ENCODE measurements at regions not wholly inside any gene's neighbourhood (a gene's known extent, or its start where the extent isn't known, plus 50 kb on each side); places are given as distances from the start of the nearest gene placed in this dataset.

DNA sequence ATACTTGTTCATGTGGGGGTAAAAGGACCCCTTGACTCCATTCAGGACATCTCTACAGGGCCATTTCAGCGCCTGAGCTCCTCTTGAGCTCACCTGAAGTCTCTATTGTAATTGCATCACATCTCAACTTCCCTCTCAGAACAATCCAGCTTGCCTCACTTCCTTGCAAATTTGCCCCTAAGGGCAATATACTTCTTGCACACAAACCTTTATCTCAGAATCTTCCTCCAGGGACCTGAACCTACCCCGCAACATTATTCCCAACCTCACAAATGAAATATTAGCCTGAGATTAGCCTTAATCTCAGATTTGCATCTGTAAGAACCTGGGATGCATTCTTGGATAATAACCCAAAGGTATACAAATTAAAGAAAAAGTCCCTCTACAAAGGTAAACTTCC is 159.2 kb downstream of the DRD1 start:
- Histone ChIP-seq H3K27me3 (peaks cover 0 to 3% (median 0%) of the 10 kb centered on the region in 4 donors), H3K9me3 (no peaks in the 10 kb centered on the region), H3K4me3 (no peak overlapping the region), H3K4me1 (no peaks in the 10 kb centered on the region), H3K27ac (no peak overlapping the region), H3K36me3 (no peaks in the 10 kb centered on the region)
- TF ChIP-seq, protein P1, sequence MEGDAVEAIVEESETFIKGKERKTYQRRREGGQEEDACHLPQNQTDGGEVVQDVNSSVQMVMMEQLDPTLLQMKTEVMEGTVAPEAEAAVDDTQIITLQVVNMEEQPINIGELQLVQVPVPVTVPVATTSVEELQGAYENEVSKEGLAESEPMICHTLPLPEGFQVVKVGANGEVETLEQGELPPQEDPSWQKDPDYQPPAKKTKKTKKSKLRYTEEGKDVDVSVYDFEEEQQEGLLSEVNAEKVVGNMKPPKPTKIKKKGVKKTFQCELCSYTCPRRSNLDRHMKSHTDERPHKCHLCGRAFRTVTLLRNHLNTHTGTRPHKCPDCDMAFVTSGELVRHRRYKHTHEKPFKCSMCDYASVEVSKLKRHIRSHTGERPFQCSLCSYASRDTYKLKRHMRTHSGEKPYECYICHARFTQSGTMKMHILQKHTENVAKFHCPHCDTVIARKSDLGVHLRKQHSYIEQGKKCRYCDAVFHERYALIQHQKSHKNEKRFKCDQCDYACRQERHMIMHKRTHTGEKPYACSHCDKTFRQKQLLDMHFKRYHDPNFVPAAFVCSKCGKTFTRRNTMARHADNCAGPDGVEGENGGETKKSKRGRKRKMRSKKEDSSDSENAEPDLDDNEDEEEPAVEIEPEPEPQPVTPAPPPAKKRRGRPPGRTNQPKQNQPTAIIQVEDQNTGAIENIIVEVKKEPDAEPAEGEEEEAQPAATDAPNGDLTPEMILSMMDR (IDR thresholded peaks at IDR 0.05) = no peak
- TF ChIP-seq POLR2A (IDR thresholded peaks at IDR 0.05) = no peak
- WGBS, 2 donors = 69 to 75% methylated on average over 2 of the region's 2 CpGs
- intact Hi-C loops (cut with DNase I) = no loop called here
- DNase-seq = no peak

- Histone ChIP-seq H3K36me3 (no peaks in the 10 kb centered on the region), H3K4me1 (no peaks in the 10 kb centered on the region), H3K27me3 (peaks cover 0 to 3% (median 0%) of the 10 kb centered on the region in 4 donors), H3K9me3 (no peaks in the 10 kb centered on the region), H3K27ac (no peak overlapping the region), H3K4me3 (no peak overlapping the region)
- TF ChIP-seq, protein P1 (IDR thresholded peaks at IDR 0.05) = no peak
- TF ChIP-seq POLR2A (IDR thresholded peaks at IDR 0.05) = no peak
- 17 to 24% methylated on average over 1 of the region's 1 CpG for WGBS, 2 donors
- no peak for DNase-seq
- intact Hi-C loops (cut with DNase I) = no loop called here
Observed at GRCh38 chr5:175282611-175283225, 161.3 kb downstream of the DRD1 start.

GRCh38 chr5:175281714-175282113 is 162.3 kb downstream of the DRD1 start:
- no peak for DNase-seq
- Histone ChIP-seq H3K27me3 (peaks cover 0 to 7% (median 0%) of the 10 kb centered on the region in 4 donors), H3K4me1 (no peaks in the 10 kb centered on the region), H3K36me3 (no peaks in the 10 kb centered on the region), H3K4me3 (no peak overlapping the region), H3K27ac (no peak overlapping the region), H3K9me3 (no peaks in the 10 kb centered on the region)
- WGBS, 2 donors = 76 to 89% methylated on average over 2 of the region's 2 CpGs
- intact Hi-C loops (cut with DNase I) = no loop called here
- TF ChIP-seq, protein P1 (IDR thresholded peaks at IDR 0.05) = no peak
- no peak for TF ChIP-seq POLR2A (IDR thresholded peaks at IDR 0.05)

DNA sequence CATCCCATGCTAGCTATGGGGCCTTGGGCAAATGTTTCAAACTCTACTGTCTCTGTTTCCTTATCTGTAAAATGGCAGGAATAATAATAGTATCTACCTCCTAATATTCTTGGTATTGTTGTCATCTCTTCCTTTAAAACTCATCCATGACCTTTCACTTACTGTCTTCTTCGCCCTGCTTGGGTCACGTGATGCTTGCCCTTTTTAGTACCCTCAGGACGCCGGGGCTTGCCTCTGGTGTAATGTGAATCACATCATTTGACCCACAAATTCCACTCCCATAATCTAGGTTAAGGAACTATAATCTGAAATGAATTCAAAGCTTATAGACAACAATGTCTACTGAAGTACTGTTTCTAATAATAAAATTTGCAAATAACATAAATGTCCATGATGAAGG is 162.7 kb downstream of the DRD1 start:
- no peaks in the 10 kb centered on the region for H3K36me3 ChIP-seq
- H3K4me3 ChIP-seq = no peak overlapping the region
- 55 to 76% methylated on average over 4 of the region's 4 CpGs for WGBS, 2 donors
- no peaks in the 10 kb centered on the region for H3K4me1 ChIP-seq
- H3K9me3 ChIP-seq = no peaks in the 10 kb centered on the region
- TF ChIP-seq, protein P1 (IDR thresholded peaks at IDR 0.05) = no peak
- TF ChIP-seq POLR2A (IDR thresholded peaks at IDR 0.05) = no peak
- intact Hi-C loops (cut with DNase I) = no loop called here
- H3K27ac ChIP-seq = no peak overlapping the region
- peaks cover 0 to 7% (median 0%) of the 10 kb centered on the region in 4 donors for H3K27me3 ChIP-seq
- DNase-seq = no peak

DNA sequence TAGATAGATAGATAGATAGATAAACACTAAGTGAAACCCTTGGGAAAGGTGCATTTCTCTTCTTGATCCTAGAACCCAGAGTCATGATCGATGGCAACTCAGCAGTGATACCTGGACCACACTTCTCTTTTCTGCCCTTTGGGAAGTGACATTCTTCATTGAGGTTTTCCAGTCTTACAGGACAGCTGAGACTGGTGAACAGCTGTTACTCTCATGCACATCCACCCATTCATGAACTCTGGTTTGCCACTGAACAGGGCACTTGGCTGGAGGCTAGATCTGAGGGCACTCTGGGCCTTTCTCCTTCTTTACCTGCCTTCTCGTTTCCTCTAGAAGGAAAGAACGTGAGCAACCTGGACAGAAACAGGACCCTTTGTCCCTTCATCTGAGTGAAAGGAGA is 164.5 kb downstream of the DRD1 start:
- no peaks in the 10 kb centered on the region for H3K9me3 ChIP-seq
- WGBS, 2 donors = 69 to 76% methylated on average over 3 of the region's 3 CpGs
- intact Hi-C loops (cut with DNase I) = no loop called here
- H3K36me3 ChIP-seq = no peaks in the 10 kb centered on the region
- TF ChIP-seq, protein P1 (IDR thresholded peaks at IDR 0.05) = no peak
- TF ChIP-seq POLR2A (IDR thresholded peaks at IDR 0.05) = no peak
- no peak for DNase-seq
- H3K27ac ChIP-seq = no peak overlapping the region
- H3K4me3 ChIP-seq = no peak overlapping the region
- H3K4me1 ChIP-seq = no peaks in the 10 kb centered on the region
- H3K27me3 ChIP-seq = peaks cover 0 to 7% (median 0%) of the 10 kb centered on the region in 4 donors

Measured in esophagus squamous epithelium (tissue), 5 donors.